Superior temporal gyrus (tissue), 1 donor: ENCODE measurements at regions not wholly inside any gene's neighbourhood (a gene's known extent, or its start where the extent isn't known, plus 50 kb on each side); places are given as distances from the start of the nearest gene placed in this dataset.
A peak's percentile ranks its signal among the peaks of the same experiment; 100 is the strongest.

ENCODE experiments used
- DNase-seq: peaks from one replicate; pipeline ENCODE4 v3.0.0-alpha.2; 2016; ENCODE audit errors: extremely low spot score

DNA sequence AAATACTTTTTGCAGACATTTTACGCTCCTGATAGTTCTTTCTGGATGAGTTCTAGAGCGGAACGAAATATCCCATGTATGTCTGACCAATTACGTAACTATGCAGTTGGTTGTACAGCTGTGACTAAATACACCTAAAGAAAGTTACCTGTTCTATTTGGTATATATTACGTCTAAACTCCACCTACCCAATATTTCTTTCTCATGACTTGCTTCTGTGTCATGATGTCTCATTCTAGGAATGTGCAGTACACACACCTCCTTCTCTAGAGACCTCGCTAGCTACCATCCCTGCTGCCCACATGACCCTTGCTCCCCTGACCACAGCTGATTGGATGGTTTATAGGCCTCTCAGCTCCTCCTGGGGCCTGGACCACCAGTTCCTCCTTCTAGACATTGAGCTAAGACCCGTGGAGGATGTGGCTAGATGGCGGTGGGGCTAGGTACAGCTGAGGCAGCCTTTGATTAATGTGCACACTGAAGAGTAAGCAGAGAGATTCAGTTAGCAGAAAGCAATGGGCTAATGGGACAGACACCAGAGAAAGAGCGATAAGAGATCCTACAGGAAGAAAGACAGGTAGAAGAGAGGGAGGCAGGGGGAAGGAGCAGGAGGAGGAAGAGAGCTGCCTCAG is 422.1 kb downstream of the COG6 start:
- DNase-seq: no peak

DNA sequence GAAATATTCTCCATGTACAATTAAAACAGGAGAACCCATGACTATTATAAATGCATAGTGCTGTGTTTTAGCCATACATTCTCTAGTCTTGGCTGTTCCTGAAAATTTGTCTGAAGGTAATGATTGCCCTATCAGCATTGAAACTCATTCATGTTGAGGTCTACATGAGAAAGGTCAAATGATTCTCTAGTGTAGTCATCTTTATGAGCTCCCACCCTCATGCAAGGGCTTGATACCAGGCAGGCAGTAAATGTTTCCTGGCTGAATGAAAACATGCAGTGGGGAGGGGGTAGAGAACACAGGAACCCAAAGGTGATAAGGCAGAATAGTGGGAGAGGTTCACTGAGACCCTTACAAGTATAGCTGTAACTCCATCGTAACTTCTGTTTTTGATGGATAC is 424.3 kb downstream of the COG6 start:
- DNase-seq: no peak

DNA sequence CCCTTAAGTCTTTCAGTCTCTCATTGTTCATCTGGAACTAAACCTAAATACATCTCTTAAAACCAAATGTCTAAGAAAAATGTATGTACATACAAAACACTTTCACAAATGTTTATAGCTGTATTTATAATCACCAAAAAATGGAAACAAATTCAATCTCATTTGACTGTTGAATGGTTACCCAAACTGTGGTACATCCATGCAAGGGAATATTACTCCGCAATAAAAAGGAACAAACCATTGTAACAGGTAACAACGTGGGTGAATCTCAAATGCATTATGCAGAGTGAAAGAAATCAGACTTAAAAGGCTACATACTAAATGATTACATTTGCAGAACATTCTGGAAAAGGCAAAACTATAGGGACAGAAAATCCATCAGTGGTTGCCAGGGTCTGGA is 425.2 kb downstream of the COG6 start:
- no peak for DNase-seq

DNA sequence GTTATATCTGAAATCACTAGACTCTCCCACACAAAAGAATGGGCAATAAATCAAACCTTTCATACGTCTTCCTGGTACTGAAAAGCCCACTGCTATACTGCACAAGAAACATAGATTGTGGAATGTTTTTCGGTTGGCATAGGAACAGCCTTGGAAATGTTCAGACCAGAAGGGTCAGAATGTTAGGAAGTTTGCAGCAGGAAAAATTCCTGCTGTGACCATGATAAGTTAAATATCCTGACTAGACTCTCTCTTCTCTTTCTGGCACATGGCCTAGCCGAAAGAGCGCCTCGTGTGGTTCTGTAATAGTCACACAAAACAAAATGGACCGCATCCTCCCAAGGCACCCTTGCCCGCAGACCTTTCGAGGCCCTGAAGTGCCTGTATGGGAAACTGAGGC is 427.2 kb downstream of the COG6 start:
- no peak for DNase-seq

DNA sequence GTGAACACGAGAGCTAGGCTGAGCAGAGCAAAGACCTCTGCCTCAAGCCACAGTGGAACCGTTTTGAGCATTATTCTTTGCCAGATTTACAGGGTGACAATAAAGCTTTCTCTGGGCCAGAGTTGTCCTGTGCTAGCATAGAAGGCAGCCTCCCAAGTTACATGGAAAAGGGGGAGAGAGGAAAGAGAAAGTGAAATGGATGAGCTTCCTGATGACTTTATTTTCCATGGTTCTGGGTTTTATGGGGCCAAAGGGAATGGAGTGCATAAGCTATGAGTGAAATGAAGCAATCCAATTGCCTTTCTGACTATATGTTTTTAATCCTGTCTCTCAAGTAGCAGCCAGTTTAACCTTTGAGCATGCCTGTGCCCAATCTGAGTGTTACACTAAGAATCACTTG is 428.4 kb downstream of the COG6 start:
- no peak for DNase-seq

DNA sequence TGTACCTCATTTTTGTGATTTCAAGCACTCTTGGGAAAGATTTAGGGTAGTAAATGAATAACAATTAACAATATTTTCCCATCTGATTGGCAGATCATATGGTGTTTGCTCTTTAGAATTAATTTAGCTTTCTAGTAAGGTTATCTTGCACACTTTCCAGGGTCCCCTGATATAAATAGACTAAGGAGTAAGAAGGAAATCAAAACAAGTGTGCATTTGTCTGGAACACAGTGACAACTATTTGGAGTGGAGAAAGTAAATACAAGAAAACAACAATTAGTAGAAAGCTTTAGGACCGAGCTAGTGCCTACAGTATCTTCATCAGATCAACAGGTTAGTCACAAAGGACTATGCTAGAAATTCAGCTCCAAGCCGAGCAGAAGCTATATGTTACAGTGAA is 429.5 kb downstream of the COG6 start:
- no peak for DNase-seq

DNA sequence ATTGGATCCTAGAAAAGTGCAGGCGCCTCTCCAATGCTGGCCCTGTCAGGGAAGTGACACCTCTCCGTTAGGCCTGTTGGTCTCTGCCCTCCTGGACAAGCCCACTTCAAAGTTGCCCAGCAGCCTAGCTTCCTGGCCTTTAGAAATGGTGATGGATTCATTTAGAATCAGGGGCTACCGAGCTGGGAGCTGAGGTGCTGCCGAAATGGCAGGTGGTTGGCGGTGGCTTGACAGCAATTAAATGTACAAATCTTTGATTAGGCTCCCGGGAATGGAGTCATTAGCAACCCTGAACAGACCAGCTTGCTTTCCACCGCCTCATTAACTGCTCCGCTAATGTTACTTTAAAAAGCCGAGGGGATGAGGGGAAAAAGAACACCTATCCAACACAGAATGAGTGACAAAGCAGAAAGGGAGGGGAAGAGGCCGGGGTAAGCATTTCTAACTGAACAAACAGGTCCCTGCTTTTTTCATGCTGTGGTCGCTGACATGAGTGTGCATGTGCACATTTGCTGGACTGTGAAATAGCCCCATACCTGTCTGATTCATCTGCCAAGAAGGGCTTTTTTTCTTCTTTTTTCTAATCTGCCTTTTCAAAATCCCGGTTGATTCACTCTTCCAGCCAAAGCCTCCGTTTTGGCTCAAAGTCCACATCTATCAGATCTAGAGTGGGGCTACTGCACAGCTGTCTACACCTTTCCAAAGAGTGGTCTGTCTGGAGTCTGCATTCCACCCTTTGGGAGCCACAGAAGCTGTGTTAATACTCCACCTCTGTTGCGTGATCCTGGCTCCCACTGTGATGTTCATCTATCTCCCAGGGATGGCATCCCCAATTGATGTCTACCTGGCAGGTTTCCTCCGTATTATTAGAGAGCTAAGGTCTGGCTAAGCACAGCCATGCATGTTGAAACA is 431.9 kb downstream of the COG6 start:
- DNase-seq: no peak

DNA sequence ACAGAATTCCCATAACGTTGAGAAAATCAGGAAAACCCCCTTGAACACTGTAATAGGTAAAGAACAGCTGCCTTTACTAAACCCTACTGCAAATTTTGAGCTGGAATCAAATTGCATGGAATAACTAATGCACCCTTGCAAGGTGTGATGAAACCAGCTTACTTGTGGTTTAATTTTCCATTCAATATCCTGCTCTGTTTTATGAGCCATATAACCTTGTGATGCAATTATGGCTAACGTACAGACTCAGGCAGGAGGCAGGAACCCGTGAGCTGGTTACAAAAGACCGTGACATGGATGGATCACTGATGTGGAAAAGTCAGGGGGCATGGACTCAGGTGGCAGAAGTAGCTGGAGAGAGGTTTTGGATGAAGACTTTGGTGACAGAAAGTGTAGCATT is 438.6 kb downstream of the COG6 start:
- no peak for DNase-seq

DNA sequence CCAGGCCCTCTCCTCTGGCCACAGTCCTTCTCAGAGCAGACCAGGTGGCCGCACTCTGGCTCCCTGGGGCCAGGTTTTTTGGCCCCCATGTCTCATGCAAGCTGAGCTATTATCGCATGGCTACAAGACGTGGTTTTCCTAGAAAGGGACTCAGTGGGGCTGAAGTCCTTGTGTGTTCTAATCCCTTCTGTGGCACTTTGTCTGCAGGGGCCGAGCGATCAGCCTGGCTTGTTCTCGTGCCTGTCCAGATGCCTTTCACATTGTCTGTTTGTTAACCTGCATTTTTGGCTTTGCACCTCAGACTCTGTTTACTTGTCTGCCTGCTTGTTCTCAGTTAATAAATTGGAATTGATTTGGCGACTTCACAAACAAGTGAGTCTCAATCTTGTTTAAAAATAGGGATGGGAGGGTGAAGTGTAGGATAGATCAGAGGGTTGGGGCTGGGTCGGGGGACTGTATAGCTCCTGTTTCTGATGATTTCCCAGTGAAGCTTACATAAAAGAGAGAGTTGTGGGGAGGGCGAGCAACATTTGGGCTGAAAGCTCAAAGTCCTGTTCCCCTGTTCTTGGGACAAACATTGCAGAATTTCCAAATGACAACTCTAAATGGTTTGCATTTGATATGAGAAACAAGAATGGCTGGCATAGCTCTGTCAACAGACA is 440.4 kb downstream of the COG6 start:
- DNase-seq: no peak

DNA sequence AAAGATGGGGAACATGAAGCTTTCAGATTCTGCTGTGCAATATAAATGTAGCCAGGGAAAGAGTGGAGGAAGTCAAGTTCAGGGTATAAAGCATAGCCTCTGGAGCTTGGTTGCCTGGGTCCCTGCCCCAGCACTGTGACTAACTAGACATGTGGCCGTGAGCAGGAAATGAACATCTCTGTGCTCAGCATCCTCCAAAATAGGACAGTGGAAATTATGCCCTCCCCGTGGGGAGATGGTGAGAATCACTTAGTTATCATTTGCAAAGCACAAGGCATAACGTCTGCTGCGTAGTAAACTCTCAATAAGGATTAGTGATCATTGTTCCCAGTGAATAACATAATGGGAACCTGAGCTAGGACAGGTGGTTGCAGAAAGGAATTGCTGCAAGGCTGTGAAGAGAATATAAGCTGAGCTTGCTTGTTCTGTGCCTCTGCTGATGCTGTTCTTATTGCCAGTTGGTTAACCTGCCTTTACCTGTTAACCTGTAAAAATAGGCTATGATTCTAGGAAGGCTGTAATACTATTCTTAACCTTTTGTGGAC is 441.0 kb downstream of the COG6 start:
- no peak for DNase-seq

DNA sequence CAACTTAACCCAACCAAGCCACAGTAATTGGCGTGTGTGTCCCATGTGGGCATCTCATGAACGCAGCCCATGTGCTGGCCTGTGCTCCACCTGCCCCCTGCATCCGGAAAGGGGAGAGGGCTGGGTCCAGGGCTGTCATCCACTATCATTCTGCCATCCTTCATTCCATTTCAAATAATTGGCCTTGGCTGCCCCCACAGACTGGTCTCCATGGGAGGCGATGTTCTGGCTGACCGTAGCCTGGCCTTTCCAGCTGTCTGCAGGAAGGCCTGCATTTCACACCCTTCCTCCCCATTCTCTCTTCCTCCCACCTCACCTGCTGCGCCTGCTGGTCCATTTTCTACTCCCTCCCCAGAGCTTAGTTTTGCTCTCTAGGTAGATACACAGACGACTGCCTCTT is 442.8 kb downstream of the COG6 start:
- no peak for DNase-seq

DNA sequence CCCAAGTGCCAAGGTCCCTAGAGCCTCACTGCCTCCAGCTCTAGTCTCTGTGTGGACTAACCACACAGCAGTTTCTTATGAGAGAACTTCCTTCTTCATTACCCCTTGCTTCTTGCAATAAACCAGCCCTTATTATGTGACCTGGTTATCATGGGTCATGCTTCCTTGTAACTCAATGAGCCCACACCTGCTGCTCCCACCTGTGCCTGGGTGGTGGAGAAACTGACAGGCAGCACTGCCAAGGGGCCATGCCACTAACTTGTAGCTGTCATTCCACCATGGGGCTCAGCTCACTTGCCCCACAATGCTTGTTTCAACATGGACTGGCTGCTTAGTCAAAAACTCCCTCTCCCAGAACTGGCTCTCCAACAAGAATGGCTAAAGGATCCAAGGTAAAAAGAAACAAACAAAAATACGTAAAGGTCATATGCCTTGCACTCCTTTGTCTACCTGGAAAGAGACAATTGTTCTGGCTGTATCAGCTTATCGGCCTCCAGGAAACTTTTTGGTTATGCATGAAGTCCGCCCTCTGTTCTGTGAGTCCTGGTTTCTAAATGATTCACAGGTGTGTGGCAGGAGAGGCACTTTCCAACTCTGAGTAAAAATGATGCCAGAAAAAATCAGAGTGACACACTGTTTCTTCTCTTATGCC is 446.4 kb downstream of the COG6 start:
- no peak for DNase-seq

DNA sequence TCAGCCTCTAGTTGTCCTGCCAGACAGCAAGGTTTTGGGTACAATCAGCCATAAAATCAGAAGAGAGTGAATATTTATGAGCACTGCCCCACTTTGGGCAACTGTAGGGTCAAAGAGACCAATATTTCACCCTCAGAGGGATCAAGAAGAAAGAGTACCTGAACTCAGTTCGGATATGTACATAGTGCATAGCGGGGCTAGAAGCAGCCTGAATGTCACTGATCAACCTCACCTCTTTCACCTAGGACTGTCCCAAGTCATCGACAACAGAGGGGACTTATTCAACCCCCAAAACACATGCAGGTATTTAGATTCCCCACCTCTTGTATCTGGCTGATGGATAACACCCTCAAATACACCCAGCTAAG is 446.9 kb downstream of the COG6 start:
- DNase-seq: no peak

DNA sequence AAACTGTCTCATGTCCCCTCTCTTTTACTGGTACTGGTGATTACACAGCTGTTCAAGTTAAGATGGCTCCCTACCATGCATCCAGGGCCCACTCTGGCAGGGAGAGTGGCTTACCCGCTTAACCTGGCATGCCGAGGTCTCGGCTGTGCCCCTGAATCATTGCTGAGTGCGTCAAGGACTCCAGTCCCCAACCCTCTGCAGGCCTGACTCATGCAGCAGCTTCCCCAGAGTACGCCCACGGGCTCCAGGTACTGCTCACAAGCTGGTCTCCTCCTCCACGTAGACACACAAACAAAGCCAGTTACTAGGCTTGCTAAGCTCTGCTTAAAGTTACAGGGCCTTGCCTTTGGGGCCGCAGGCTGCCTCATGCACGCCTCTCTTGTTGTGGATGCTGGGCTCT is 447.4 kb downstream of the COG6 start:
- DNase-seq: no peak

DNA sequence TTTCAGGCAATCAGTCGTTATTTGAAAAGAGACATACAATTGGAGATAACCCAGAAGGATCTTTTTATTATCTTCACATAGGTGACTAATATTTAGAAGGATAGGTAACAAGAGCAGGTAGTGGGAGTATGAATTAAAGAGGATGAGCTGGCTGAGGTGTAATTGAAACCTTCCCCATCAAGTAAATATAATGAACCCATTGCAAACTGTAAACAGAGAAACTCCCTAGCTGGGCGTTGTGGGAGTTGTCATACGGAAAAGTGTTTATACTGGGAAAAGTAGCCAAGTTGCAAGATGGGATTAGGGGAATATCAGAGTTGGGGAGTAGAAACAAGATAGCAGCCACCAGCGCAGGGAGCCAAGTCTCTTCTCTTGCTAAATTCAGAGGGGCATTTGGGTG is 448.4 kb downstream of the COG6 start:
- no peak for DNase-seq

DNA sequence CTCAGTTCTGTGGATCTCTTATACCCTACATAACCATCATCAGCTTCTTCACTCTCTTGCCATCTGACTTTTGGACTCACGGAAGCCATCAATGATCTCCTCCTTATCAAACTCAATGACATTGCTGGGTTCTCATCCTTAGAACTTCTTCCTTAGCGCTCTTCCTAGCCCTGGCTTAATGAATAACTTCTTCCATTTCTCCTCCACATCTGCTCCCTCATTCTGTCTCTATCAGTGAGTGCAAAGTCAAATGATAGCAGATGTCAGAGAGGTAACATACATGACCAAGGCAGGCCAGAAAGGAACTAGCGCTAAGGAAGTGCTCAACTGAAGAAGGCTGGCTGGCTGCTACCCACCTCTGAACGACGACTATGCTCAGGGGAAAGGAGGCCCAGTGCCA is 449.8 kb downstream of the COG6 start:
- no peak for DNase-seq

DNA sequence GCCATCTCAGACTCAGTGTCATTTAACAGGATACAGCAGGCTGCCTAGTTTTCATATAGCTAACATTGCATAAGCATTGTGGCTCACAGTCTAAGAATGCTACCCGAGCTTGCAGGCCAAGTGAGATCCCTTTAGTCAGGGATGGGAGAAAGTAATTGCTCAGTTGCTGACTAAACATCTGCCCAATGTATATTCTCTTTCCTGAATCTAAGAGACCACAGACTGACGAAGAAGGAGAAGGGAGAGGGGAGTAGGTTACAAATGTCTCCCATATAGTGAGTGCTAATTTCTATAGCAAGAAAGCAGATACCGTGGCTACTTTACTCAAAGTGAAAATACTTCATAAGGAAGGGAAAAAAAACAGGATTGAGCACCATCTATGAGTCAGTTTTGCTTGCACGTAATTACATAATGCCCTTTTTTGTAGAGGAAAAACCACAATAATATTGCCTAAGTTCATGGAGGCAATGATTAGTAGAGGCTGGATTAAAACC is 453.9 kb downstream of the COG6 start:
- no peak for DNase-seq

DNA sequence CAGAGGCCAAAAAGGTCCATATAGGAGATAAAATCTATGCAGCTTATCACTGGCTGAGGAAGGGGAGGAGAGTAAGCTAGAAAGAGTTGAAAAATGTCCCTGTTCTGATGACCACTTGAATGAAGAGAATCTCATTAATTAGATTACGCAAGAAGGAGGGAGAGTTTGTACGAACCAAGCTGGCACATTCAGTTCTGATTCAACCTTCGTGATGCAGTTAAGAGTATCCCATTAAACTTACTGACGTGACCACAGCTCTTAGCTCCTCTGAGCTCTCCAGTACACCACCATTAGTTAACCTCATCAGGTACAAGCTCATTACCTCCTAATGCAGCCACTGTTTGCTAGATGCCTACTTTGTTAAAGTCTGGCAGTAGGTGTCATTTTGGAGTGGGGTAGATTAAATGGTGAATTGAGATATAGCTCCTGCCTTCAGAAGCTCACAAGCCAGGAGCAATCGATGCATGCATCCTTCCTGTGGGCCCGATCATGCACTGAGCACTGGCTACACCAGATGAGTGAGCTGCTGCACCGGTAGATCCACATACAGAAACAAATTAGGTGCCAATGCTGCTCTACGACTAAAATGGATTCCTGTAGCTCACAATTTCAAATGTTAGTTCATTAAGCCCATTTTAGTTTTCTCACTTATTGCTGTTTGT is 458.3 kb downstream of the COG6 start:
- DNase-seq: no peak

DNA sequence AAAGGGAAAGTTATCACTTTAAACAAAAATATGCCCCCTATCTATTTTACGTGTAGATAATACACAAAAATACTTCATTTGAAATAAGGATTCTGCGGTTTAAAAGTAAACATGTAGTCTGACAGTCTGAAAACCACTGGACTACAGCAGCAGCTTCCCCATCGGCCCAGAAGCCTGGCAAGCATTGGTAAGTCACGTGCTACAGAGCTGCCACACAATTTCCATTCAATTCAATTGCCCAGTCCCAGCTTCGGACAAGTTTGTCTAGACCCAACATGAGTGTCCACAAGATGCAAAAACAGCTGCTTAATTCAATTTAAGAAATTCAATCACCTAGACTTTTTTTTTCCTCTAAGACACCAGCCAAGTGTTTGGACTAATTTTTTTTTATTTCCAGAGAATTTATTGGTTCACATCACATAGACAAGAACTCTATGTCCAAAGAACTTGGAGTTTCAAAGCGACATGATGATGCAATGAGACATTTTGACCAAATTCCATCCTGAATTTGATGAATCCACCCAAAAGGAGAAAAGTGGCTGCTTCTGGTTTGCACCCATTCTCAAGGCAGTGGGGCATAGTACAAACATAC is 458.9 kb downstream of the COG6 start:
- peak; percentile 55 for DNase-seq

DNA sequence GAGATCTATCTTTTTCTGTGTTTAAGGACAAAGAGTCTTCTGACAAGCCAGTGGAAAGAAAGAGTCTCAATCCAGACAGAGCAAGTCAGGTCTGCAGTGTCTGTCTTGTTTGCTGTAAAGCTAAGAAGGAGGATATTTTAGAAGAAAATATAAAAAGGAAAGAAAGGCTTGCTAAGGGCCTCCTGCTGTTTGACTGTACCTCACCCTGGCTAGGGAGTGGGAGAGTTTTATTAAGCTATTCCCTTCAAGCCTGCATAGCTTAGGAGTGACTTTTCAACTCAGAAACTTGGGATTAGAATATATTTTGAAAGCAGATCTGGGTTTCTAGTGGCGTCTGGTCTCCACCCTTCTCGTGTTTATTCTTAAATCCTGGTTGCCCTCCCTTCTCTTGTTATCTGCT is 460.0 kb downstream of the COG6 start:
- DNase-seq: no peak

DNA sequence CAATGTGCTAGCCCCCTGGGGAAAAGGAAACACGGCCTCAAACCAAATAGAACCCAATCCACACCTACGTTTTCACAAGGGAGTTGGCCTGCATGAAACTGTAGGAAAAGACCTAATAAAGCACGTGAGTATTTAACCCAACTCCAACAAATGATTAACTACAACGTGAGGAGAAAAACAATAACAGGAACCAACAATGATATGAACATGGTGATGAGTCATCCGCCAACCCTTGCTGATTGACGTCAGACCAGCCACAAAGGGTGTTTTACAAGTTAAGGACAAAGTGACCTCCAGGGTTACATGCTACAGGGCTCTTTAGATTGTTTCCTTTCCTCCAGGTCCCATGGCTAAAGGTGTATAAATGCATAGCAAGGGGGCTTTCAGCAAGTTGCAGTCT is 460.5 kb downstream of the COG6 start:
- DNase-seq: no peak
